Astrocyte of the cerebellum (primary cell): ENCODE measurements at regions not wholly inside any gene's neighbourhood (a gene's known extent, or its start where the extent isn't known, plus 50 kb on each side); places are given as distances from the start of the nearest gene placed in this dataset.
"Not testable (repeated sequence)": the region's sequence is repeated elsewhere in the genome, so short reads cannot be mapped to it uniquely, and the experiment has no call there.

ENCODE experiments used
- DNase-seq: peaks from one replicate; pipeline ENCODE4 v3.0.0-alpha.2; 2011; ENCODE audit warnings: low read depth
- H3K4me3 ChIP-seq: 2 replicates; pipeline ENCODE4 v1.5.1; 2011; ENCODE audit warnings: mild to moderate bottlenecking, low read depth, low read length, moderate library complexity
- CTCF ChIP-seq: IDR thresholded peaks from 2 replicates; pipeline ENCODE4 v1.5.1; 2012; ENCODE audit warnings: low read length, low read depth, moderate library complexity, mild to moderate bottlenecking; ENCODE audit errors: missing control alignments
- in situ Hi-C: cut with HindIII; loops from 2 replicates; pipeline ENCODE4 v1.10.0; 2017; ENCODE audit warnings: low sequenced_read_pairs

- TF ChIP-seq CTCF, result no peak
- in situ Hi-C loops, result no loop called here
- no peak for DNase-seq
- H3K4me3 ChIP-seq, result no peak overlapping the region
Observed at GRCh38 chr11:33531743-33532181, 168.9 kb downstream of the C11orf91 start.

- TF ChIP-seq CTCF, result no peak
- DNase-seq, result peak; percentile 67
- H3K4me3 ChIP-seq, result no peak overlapping the region
- in situ Hi-C loops, result no loop called here
Observed at GRCh38 chr11:33530815-33531214, 169.8 kb downstream of the C11orf91 start.

GRCh38 chr11:33529461-33529860, 171.2 kb downstream of the C11orf91 start:
- in situ Hi-C loops, result no loop called here
- no peak overlapping the region for H3K4me3 ChIP-seq
- TF ChIP-seq CTCF, result no peak
- DNase-seq, result no peak

- H3K4me3 ChIP-seq, in situ Hi-C loops, DNase-seq: not testable (repeated sequence)
Observed at GRCh38 chr11:33527738-33528137, 172.9 kb downstream of the C11orf91 start.

GRCh38 chr11:33525789-33526188, 174.8 kb downstream of the C11orf91 start:
- no peak for TF ChIP-seq CTCF
- DNase-seq, result no peak
- in situ Hi-C loops, result no loop called here
- H3K4me3 ChIP-seq, result no peak overlapping the region

- in situ Hi-C loops, result no loop called here
- TF ChIP-seq CTCF, result no peak
- no peak for DNase-seq
- no peak overlapping the region for H3K4me3 ChIP-seq
Observed at GRCh38 chr11:33521384-33521783, 179.2 kb downstream of the C11orf91 start.

GRCh38 chr11:33520112-33520511, 180.5 kb downstream of the C11orf91 start:
- TF ChIP-seq CTCF, result no peak
- H3K4me3 ChIP-seq, result no peak overlapping the region
- in situ Hi-C loops, result no loop called here
- no peak for DNase-seq
